GM12865 (cell line): ENCODE measurements at regions not wholly inside any gene's neighbourhood (a gene's known extent, or its start where the extent isn't known, plus 50 kb on each side); places are given as distances from the start of the nearest gene placed in this dataset.

ENCODE experiments used
- DNase-seq: peaks from one replicate; pipeline ENCODE4 v3.0.0; 2010; ENCODE audit warnings: low read depth
- H3K4me3 ChIP-seq: 2 replicates; pipeline ENCODE4 v1.5.1; 2011; ENCODE audit warnings: mild to moderate bottlenecking, low read depth, low read length, control low read depth
- CTCF ChIP-seq: IDR thresholded peaks from 2 replicates; pipeline ENCODE4 v1.5.1; 2011; ENCODE audit warnings: low read length, control low read depth, low read depth, inconsistent platforms; ENCODE audit not compliant: insufficient read depth; ENCODE audit errors: missing control alignments

GRCh38 chr14:97976861-97977260, 1179.7 kb downstream of the VRK1 start:
- no peak for TF ChIP-seq CTCF
- no peak for DNase-seq

GRCh38 chr14:97977651-97978261, 1180.6 kb downstream of the VRK1 start:
- no peak overlapping the region for H3K4me3 ChIP-seq
- DNase-seq, result no peak
- TF ChIP-seq CTCF, result no peak

More at GRCh38 chr14:97976861-97977260, 1179.7 kb downstream of the VRK1 start:
- no peak overlapping the region for H3K4me3 ChIP-seq

- H3K4me3 ChIP-seq, result no peak overlapping the region
- no peak for TF ChIP-seq CTCF
- DNase-seq, result peak; percentile 57
Measured at GRCh38 chr14:97978341-97978740, 1181.2 kb downstream of the VRK1 start.

- no peak overlapping the region for H3K4me3 ChIP-seq
- no peak for TF ChIP-seq CTCF
- DNase-seq, result no peak
Measured at GRCh38 chr14:97993508-97994019, 1196.4 kb downstream of the VRK1 start.

GRCh38 chr14:97994020-97994531, 1196.9 kb downstream of the VRK1 start:
- DNase-seq, result peak; percentile 9
- TF ChIP-seq CTCF, result no peak
- no peak overlapping the region for H3K4me3 ChIP-seq

- DNase-seq, result no peak
- no peak overlapping the region for H3K4me3 ChIP-seq
- no peak for TF ChIP-seq CTCF
Measured at GRCh38 chr14:97995038-97995437, 1197.9 kb downstream of the VRK1 start.

GRCh38 chr14:97995531-97995930, 1198.3 kb downstream of the VRK1 start:
- H3K4me3 ChIP-seq, result no peak overlapping the region
- no peak for DNase-seq

More at GRCh38 chr14:97995531-97995930, 1198.3 kb downstream of the VRK1 start:
- no peak for TF ChIP-seq CTCF
